AG08396 (cell line): ENCODE measurements at regions not wholly inside any gene's neighbourhood (a gene's known extent, or its start where the extent isn't known, plus 50 kb on each side); places are given as distances from the start of the nearest gene placed in this dataset.
"Not testable (repeated sequence)": the region's sequence is repeated elsewhere in the genome, so short reads cannot be mapped to it uniquely, and the experiment has no call there.

Experiments used
- DNase-seq: peaks from one replicate; pipeline ENCODE4 v3.0.0; 2012; ENCODE audit warnings: low spot score, mixed read lengths

- no peak for DNase-seq
Measured at GRCh38 chr16:76984196-76984595, 206.8 kb upstream of the MON1B start.

- DNase-seq = no peak
Measured at GRCh38 chr16:76985392-76986045, 205.5 kb upstream of the MON1B start.

- DNase-seq = no peak
Measured at GRCh38 chr16:76988526-76988925, 202.5 kb upstream of the MON1B start.

GRCh38 chr16:77002644-77003043 is 188.3 kb upstream of the MON1B start:
- DNase-seq = no peak

- DNase-seq = no peak
Measured at GRCh38 chr16:77009453-77009852, 181.5 kb upstream of the MON1B start.

GRCh38 chr16:77014441-77014840 is 176.5 kb upstream of the MON1B start:
- no peak for DNase-seq

- DNase-seq = no peak
Measured at GRCh38 chr16:77030600-77030999, 160.4 kb upstream of the MON1B start.

- DNase-seq = no peak
Measured at GRCh38 chr16:77033516-77033915, 157.5 kb upstream of the MON1B start.

- no peak for DNase-seq
Measured at GRCh38 chr16:77035361-77035760, 155.6 kb upstream of the MON1B start.

GRCh38 chr16:77037696-77038347 is 153.2 kb upstream of the MON1B start:
- DNase-seq = no peak

- DNase-seq = no peak
Measured at GRCh38 chr16:77041468-77041867, 149.5 kb upstream of the MON1B start.

GRCh38 chr16:77043076-77043475 is 147.9 kb upstream of the MON1B start:
- no peak for DNase-seq

GRCh38 chr16:77046206-77046605 is 144.8 kb upstream of the MON1B start:
- no peak for DNase-seq

- DNase-seq = no peak
Measured at GRCh38 chr16:77048085-77048484, 142.9 kb upstream of the MON1B start.

- DNase-seq = no peak
Measured at GRCh38 chr16:77049577-77049976, 141.4 kb upstream of the MON1B start.

- not testable (repeated sequence) for DNase-seq
Measured at GRCh38 chr16:77056597-77056996, 134.4 kb upstream of the MON1B start.

- DNase-seq = no peak
Measured at GRCh38 chr16:77057161-77057774, 133.7 kb upstream of the MON1B start.

GRCh38 chr16:77059446-77059845 is 131.5 kb upstream of the MON1B start:
- no peak for DNase-seq

GRCh38 chr16:77060614-77061013 is 130.4 kb upstream of the MON1B start:
- DNase-seq = no peak

- DNase-seq = no peak
Measured at GRCh38 chr16:77062878-77063675, 127.9 kb upstream of the MON1B start.

- DNase-seq = no peak
Measured at GRCh38 chr16:77063676-77064016, 127.3 kb upstream of the MON1B start.

- DNase-seq = no peak
Measured at GRCh38 chr16:77064037-77064436, 127.0 kb upstream of the MON1B start.
